HCT116 (cell line): ENCODE measurements at regions not wholly inside any gene's neighbourhood (a gene's known extent, or its start where the extent isn't known, plus 50 kb on each side); places are given as distances from the start of the nearest gene placed in this dataset.

ENCODE experiments used
- ATAC-seq: fragments of 200-7000 bp; cut with Tn5 transposase; 2 replicates; pipeline ENCODE4 v1.9.1; 2020; ENCODE audit warnings: mild to moderate bottlenecking, moderate library complexity
- BruUV-seq: library from RNA; stranded (reverse); fragments of 400-500 nt; replicated peaks from 2 replicates; lab custom pipeline; 2021; lab: Mats Ljungman, UMichigan
- CTCF ChIA-PET: fragments of 300-600 bp; sonication (Branson Sonifier 250); formaldehyde crosslinking; loops from one replicate; lab custom pipeline; 2021; ENCODE audit warnings: antibody characterized with exemption; lab: Charles Lee
- POLR2A ChIA-PET: fragments of 300-600, 350-600 bp; sonication (Branson Sonifier 250); formaldehyde crosslinking; loops from one replicate; lab custom pipeline; 2021; ENCODE audit warnings: antibody characterized with exemption; lab: Charles Lee
- RAD21 ChIA-PET, 2 experiments: fragments of 300-600 bp; sonication (Branson Sonifier 250); formaldehyde crosslinking; loops; one replicate each; lab custom pipeline; 2023; ENCODE audit warnings: low total read pairs in 2 of 2; ENCODE audit not compliant: uncharacterized antibody in 2 of 2, unreplicated experiment in 2 of 2, low non-redundant PET in 1 of 2; lab: Charles Lee
- DNase-seq: peaks from one replicate; pipeline ENCODE4 v3.0.0-alpha.2; 2010; ENCODE audit warnings: low read depth, low spot score
- H2AFZ ChIP-seq: fragments of 200-600 bp; shearing (Covaris generic), sonication (generic); 2 replicates; pipeline ENCODE4 v1.6.1; 2017; ENCODE audit warnings: low read depth, mixed run types, mixed read lengths, antibody characterized with exemption, low read length; ENCODE audit not compliant: poor library complexity, severe bottlenecking
- H3K27ac ChIP-seq: 2 replicates; pipeline ENCODE4 v1.5.1; 2012; ENCODE audit warnings: low read depth, low read length
- H3K27me3 ChIP-seq: fragments of 200-600 bp; sonication (generic); 2 replicates; pipeline ENCODE4 v1.6.1; 2016; ENCODE audit warnings: mixed run types, low read length, mixed read lengths; ENCODE audit not compliant: insufficient read depth
- H3K36me3 ChIP-seq, 2 experiments: fragments of 200-500 bp in 1 of 2; fragments of 200-600 bp in 1 of 2; sonication (Bioruptor generic) in 1 of 2; sonication (generic) in 1 of 2; 2 replicates each; pipeline versions ENCODE4 v1.5.1 to v1.6.1; 2014 to 2016; ENCODE audit warnings: low read length in 2 of 2, inconsistent platforms in 1 of 2, mixed read lengths in 1 of 2, mixed run types in 1 of 2; ENCODE audit not compliant: insufficient read depth in 2 of 2, control insufficient read depth in 1 of 2
- H3K4me1 ChIP-seq, 2 experiments: fragments of 200-600 bp in 1 of 2; sonication (generic) in 1 of 2; 2 replicates each; pipeline versions ENCODE4 v1.5.1 to v1.6.1; 2012 to 2017; ENCODE audit warnings: low read length in 2 of 2, inconsistent platforms in 1 of 2, mild to moderate bottlenecking in 1 of 2, mixed read lengths in 1 of 2, mixed run types in 1 of 2, moderate library complexity in 1 of 2; ENCODE audit not compliant: insufficient read depth in 2 of 2, control insufficient read depth in 1 of 2
- H3K4me2 ChIP-seq: fragments of 200-600 bp; sonication (generic); 2 replicates; pipeline ENCODE4 v1.6.1; 2017; ENCODE audit warnings: mixed run types, low read length, mixed read lengths
- H3K4me3 ChIP-seq, 2 experiments: fragments of 200-600 bp in 1 of 2; sonication (generic) in 1 of 2; replicated peaks in 1 of 2; 2 replicates each; pipeline ENCODE4 v1.5.1; 2011 to 2016; ENCODE audit warnings: low read length in 2 of 2, control low read depth in 1 of 2, low read depth in 1 of 2, mild to moderate bottlenecking in 1 of 2, mixed read lengths in 1 of 2, mixed run types in 1 of 2
- H3K79me2 ChIP-seq: fragments of 200-600 bp; sonication (generic); 2 replicates; pipeline ENCODE4 v1.6.1; 2017; ENCODE audit warnings: mild to moderate bottlenecking, mixed run types, low read length, moderate library complexity, mixed read lengths; ENCODE audit not compliant: insufficient read depth
- H3K9ac ChIP-seq: fragments of 200-600 bp; sonication (generic); 2 replicates; pipeline ENCODE4 v1.6.1; 2016; ENCODE audit warnings: low read length, mixed read lengths
- H3K9me2 ChIP-seq: fragments of 200-600 bp; sonication (generic), shearing (Covaris generic); 2 replicates; pipeline ENCODE4 v1.6.1; 2017; ENCODE audit warnings: mixed run types, mild to moderate bottlenecking, moderate library complexity; ENCODE audit not compliant: insufficient read depth
- H3K9me3 ChIP-seq, 2 experiments: fragments of 200-500 bp in 1 of 2; fragments of 200-600 bp in 1 of 2; sonication (Bioruptor generic) in 1 of 2; sonication (generic) in 1 of 2; 2 replicates each; pipeline ENCODE4 v1.6.1; 2014 to 2017; ENCODE audit warnings: low read length in 2 of 2, mixed read lengths in 2 of 2, inconsistent platforms in 1 of 2, low read depth in 1 of 2, mild to moderate bottlenecking in 1 of 2, mixed run types in 1 of 2, moderate library complexity in 1 of 2; ENCODE audit not compliant: control insufficient read depth in 1 of 2, insufficient read depth in 1 of 2
- H4K20me1 ChIP-seq: fragments of 200-600 bp; sonication (generic), shearing (Covaris generic); 2 replicates; pipeline ENCODE4 v1.6.1; 2017; ENCODE audit warnings: mixed run types, mild to moderate bottlenecking, moderate library complexity; ENCODE audit not compliant: insufficient read depth
- CBX3 ChIP-seq: IDR thresholded peaks from 2 replicates; pipeline ENCODE4 v1.6.1; 2012; ENCODE audit warnings: low read depth
- CEBPB ChIP-seq: IDR thresholded peaks from 2 replicates; pipeline ENCODE4 v1.6.1; 2012; ENCODE audit warnings: low read depth
- EGR1 ChIP-seq: IDR thresholded peaks from 2 replicates; pipeline ENCODE4 v1.6.1; 2012; ENCODE audit warnings: low read depth
- ELF1 ChIP-seq: IDR thresholded peaks from 2 replicates; pipeline ENCODE4 v1.6.1; 2012; ENCODE audit warnings: low read depth, borderline replicate concordance
- EZH2 ChIP-seq: fragments of 200-600 bp; sonication (generic); IDR thresholded peaks from 2 replicates; pipeline ENCODE4 v1.6.1; 2017; ENCODE audit warnings: antibody characterized with exemption, mixed run types
- EZH2phosphoT487 ChIP-seq: fragments of 200-600 bp; IDR thresholded peaks from 2 replicates; pipeline ENCODE4 v1.6.1; 2018; ENCODE audit warnings: antibody characterized with exemption, borderline replicate concordance
- FOSL1 ChIP-seq: IDR thresholded peaks from 2 replicates; pipeline ENCODE4 v1.6.1; 2012; ENCODE audit warnings: low read depth
- JUND ChIP-seq: IDR thresholded peaks from 2 replicates; pipeline ENCODE4 v1.6.1; 2012
- POLR2AphosphoS5 ChIP-seq: IDR thresholded peaks from 2 replicates; pipeline ENCODE4 v1.6.1; 2011; ENCODE audit warnings: mild to moderate bottlenecking, low read depth, low read length, moderate library complexity
- SIN3A ChIP-seq: IDR thresholded peaks from 2 replicates; pipeline ENCODE4 v1.6.1; 2012; ENCODE audit warnings: low read depth
- SP1 ChIP-seq: IDR thresholded peaks from 2 replicates; pipeline ENCODE4 v1.6.1; 2012; ENCODE audit warnings: low read depth
- SRF ChIP-seq: IDR thresholded peaks from 2 replicates; pipeline ENCODE4 v1.6.1; 2012; ENCODE audit warnings: low read depth
- TCF7L2 ChIP-seq: IDR thresholded peaks from 2 replicates; pipeline ENCODE4 v1.7.0; 2011; ENCODE audit warnings: borderline replicate concordance, inconsistent platforms; ENCODE audit not compliant: insufficient read depth, insufficient read length; ENCODE audit errors: extremely low read depth
- YY1 ChIP-seq: IDR thresholded peaks from 2 replicates; pipeline ENCODE4 v1.6.1; 2011; ENCODE audit warnings: low read length, low read depth, moderate library complexity, mild to moderate bottlenecking; ENCODE audit not compliant: insufficient replicate concordance; ENCODE audit errors: extremely low read depth
- ZFX ChIP-seq: fragments of 450-650 bp; IDR thresholded peaks from 2 replicates; pipeline ENCODE4 v1.6.1; 2017
- ZNF274 ChIP-seq: fragments of 200-500 bp; sonication (Bioruptor generic); IDR thresholded peaks from 2 replicates; pipeline ENCODE4 v1.6.1; 2014; ENCODE audit warnings: mild to moderate bottlenecking, low read depth, low read length, inconsistent platforms
- intact Hi-C: fragments of 100-400 bp; cut with micrococcal nuclease; formaldehyde crosslinking; loops from 2 replicates; pipeline ENCODE4 v1.10.0; 2022
- TF ChIP-seq, protein P1 (sequence below), 3 experiments: fragments of 200-600 bp in 1 of 3; sonication (generic) in 1 of 3; IDR thresholded peaks in 2 of 3; conservative IDR thresholded peaks in 1 of 3; 2 replicates each; pipeline ENCODE4 v1.5.1; 2012 to 2017; ENCODE audit warnings: low read depth in 2 of 3, low read length in 2 of 3, antibody characterized with exemption in 1 of 3, borderline replicate concordance in 1 of 3, control low read depth in 1 of 3, mild to moderate bottlenecking in 1 of 3, mixed read lengths in 1 of 3, mixed run types in 1 of 3, moderate library complexity in 1 of 3; ENCODE audit not compliant: insufficient read depth in 1 of 3
- TF ChIP-seq, protein P2 (sequence below): IDR thresholded peaks from 2 replicates; pipeline ENCODE4 v1.6.1; 2012
- TF ChIP-seq, protein P3 (sequence below): IDR thresholded peaks from 2 replicates; pipeline ENCODE4 v1.6.1; 2012; ENCODE audit warnings: low read depth
- TF ChIP-seq, protein P4 (sequence below): IDR thresholded peaks from 2 replicates; pipeline ENCODE4 v1.6.1; 2012

DNA sequence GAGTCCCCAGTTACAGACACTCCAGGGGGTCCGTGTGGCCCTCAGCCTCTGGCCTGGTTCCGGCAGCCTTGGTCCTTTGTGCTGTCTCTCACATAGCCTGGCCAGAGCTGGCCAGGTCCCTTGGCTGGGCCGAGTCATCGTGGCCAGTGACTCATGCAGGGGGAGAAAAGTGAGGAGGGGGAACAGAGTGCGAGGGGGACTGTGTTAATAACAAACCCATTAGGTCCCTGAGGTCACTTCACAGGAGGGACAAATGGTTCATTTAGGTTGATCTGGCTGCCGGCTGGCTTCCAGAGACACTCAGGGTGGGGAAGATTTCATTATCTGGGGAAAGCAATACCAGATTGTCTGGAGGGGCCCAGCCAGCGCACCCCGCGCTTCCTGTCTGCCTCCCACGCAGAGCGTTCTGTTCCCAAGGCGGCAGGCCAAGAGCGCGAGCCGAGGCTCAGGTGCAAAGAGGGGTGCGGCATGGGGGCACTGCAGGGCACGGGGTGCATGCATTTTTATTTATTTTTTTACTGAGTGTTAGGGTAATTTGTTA, 223.1 kb downstream of the SEC14L1 start (continued):
- no peak; the same call in none of the 2 replicates for TF ChIP-seq FOSL1
- no peak for TF ChIP-seq TCF7L2
- TF ChIP-seq SP1: no peak
- TF ChIP-seq, protein P1, sequence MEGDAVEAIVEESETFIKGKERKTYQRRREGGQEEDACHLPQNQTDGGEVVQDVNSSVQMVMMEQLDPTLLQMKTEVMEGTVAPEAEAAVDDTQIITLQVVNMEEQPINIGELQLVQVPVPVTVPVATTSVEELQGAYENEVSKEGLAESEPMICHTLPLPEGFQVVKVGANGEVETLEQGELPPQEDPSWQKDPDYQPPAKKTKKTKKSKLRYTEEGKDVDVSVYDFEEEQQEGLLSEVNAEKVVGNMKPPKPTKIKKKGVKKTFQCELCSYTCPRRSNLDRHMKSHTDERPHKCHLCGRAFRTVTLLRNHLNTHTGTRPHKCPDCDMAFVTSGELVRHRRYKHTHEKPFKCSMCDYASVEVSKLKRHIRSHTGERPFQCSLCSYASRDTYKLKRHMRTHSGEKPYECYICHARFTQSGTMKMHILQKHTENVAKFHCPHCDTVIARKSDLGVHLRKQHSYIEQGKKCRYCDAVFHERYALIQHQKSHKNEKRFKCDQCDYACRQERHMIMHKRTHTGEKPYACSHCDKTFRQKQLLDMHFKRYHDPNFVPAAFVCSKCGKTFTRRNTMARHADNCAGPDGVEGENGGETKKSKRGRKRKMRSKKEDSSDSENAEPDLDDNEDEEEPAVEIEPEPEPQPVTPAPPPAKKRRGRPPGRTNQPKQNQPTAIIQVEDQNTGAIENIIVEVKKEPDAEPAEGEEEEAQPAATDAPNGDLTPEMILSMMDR (IDR thresholded peaks at IDR 0.05 in 2 of 3, conservative IDR thresholded peaks at IDR 0.05 in 1 of 3; ENCODE audit: borderline replicate concordance in 1 of 3, insufficient read depth in 1 of 3, low read depth in 2 of 3, low read length in 2 of 3): no peak
- TF ChIP-seq ZNF274: no peak
- no peak for TF ChIP-seq SIN3A
- no peak for TF ChIP-seq EGR1
- no peak for TF ChIP-seq CEBPB
- TF ChIP-seq, protein P2, sequence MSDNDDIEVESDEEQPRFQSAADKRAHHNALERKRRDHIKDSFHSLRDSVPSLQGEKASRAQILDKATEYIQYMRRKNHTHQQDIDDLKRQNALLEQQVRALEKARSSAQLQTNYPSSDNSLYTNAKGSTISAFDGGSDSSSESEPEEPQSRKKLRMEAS: no peak
- no peak for TF ChIP-seq ELF1
- TF ChIP-seq ZFX: no peak
- no peak for TF ChIP-seq POLR2AphosphoS5

DNA sequence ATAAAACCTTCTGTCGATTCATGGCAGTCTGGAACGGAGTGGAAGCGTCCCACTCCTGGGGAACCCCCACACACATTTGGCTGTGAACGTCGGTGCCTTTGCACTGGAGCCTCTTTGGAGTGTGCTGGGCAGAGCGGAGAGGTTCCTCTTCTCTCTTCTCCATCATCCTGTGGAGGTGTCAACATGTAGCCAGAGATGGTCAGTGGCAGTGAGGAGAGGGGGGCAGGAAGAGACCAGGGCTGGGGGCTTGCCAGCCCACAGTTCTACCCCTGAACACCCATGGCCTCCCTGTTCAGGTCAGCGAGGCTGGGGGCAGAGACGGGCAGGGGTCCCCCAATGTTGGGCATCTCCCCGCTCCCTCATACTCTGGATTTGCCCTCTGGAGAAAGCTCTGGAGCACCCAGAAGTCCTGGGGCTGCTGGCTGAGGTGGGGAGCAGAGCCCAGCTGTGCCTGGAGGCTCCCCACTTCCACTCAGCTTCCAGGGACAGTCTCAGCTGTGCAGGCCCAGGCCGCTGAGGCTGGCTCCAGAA, 223.7 kb downstream of the SEC14L1 start:
- RAD21 ChIA-PET: no interaction called here
- BruUV-seq: no TSS peak
- no peak for TF ChIP-seq EZH2
- no peak for TF ChIP-seq SIN3A
- TF ChIP-seq, protein P3, sequence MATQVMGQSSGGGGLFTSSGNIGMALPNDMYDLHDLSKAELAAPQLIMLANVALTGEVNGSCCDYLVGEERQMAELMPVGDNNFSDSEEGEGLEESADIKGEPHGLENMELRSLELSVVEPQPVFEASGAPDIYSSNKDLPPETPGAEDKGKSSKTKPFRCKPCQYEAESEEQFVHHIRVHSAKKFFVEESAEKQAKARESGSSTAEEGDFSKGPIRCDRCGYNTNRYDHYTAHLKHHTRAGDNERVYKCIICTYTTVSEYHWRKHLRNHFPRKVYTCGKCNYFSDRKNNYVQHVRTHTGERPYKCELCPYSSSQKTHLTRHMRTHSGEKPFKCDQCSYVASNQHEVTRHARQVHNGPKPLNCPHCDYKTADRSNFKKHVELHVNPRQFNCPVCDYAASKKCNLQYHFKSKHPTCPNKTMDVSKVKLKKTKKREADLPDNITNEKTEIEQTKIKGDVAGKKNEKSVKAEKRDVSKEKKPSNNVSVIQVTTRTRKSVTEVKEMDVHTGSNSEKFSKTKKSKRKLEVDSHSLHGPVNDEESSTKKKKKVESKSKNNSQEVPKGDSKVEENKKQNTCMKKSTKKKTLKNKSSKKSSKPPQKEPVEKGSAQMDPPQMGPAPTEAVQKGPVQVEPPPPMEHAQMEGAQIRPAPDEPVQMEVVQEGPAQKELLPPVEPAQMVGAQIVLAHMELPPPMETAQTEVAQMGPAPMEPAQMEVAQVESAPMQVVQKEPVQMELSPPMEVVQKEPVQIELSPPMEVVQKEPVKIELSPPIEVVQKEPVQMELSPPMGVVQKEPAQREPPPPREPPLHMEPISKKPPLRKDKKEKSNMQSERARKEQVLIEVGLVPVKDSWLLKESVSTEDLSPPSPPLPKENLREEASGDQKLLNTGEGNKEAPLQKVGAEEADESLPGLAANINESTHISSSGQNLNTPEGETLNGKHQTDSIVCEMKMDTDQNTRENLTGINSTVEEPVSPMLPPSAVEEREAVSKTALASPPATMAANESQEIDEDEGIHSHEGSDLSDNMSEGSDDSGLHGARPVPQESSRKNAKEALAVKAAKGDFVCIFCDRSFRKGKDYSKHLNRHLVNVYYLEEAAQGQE: no peak
- TF ChIP-seq EZH2phosphoT487: no peak
- no peak for TF ChIP-seq TCF7L2
- no peak for TF ChIP-seq SRF
- TF ChIP-seq ZFX: no peak
- TF ChIP-seq FOSL1: no peak
- no peak for TF ChIP-seq JUND
- TF ChIP-seq, protein P4, sequence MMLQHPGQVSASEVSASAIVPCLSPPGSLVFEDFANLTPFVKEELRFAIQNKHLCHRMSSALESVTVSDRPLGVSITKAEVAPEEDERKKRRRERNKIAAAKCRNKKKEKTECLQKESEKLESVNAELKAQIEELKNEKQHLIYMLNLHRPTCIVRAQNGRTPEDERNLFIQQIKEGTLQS: no peak
- TF ChIP-seq, protein P2: no peak
- TF ChIP-seq YY1: no peak
- TF ChIP-seq ZNF274: no peak
- no peak for TF ChIP-seq SP1
- TF ChIP-seq CBX3: no peak
- TF ChIP-seq CEBPB: no peak

More for the DNA sequence above, 223.7 kb downstream of the SEC14L1 start:
- Histone ChIP-seq H3K79me2 (peaks cover 95% of the 10 kb centered on the region), H3K27ac (peak overlapping the region; percentile 44), H3K27me3 (no peaks in the 10 kb centered on the region), H3K4me2 (peak overlapping the region; percentile 75), H3K4me3 (no peak overlapping the region), H3K4me1 (peaks cover 42 to 60% of the 10 kb centered on the region in 2 experiments), H3K9ac (no peak overlapping the region), H3K36me3 (no peaks in the 10 kb centered on the region), H3K9me3 (no peaks in the 10 kb centered on the region), H4K20me1 (peaks cover 4% of the 10 kb centered on the region; the same call in 1 of the 2 replicates), H2AFZ (no peak overlapping the region), H3K9me2 (no peaks in the 10 kb centered on the region)
- POLR2A ChIA-PET: no interaction called here
- DNase-seq (no peak), ATAC-seq (no peak)
- intact Hi-C loops: no loop called here
- CTCF ChIA-PET: no interaction called here
